ENCODE measurements at regions not wholly inside any gene's neighbourhood (a gene's known extent, or its start where the extent isn't known, plus 50 kb on each side); places are given as distances from the start of the nearest gene placed in this dataset.

- DNase-seq (no peak), ATAC-seq (no peak)
- H3K27ac Mint-ChIP-seq, result no peak overlapping the region
- H3K4me1 Mint-ChIP-seq, result no peaks in the 10 kb centered on the region
- H3K4me3 Mint-ChIP-seq, result no peak overlapping the region
- no peaks in the 10 kb centered on the region for H3K27me3 Mint-ChIP-seq
- no peaks in the 10 kb centered on the region for H3K9me3 Mint-ChIP-seq
- H3K36me3 Mint-ChIP-seq (ENCODE audit: low read depth), result no peaks in the 10 kb centered on the region
Measured at GRCh38 chr15:70171256-70171886, 73.7 kb upstream of the TLE3 start.

DNA sequence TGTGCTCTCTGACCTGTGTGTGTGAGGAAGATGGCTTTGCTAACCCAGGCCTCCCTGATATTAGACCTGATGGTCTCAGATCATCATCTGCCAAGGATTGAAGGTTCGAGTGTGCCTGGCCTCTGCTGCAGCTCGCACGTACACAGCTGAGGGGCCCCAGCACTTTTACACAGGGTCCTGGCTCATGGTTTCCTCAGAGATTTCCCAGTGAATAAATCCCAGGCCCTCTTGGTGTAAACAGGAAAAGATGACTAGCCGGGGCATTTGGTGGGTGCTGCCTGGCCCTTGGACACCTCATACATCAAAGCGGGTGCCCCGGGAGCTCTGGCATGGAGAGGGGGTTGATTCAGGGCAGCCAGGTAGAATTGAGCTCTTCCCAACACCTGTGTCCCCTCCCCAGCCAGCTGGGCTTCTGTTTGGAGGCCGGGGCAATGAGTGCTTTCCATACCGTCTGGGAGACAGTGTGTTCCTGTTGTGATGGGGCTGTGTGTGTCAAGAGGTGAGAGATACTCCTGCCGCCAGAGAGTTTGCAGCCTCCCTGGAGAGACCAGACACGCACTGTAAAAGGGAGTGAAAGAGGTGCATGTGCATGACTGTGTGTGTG is 72.5 kb upstream of the TLE3 start:
- H3K4me1 Mint-ChIP-seq, result no peaks in the 10 kb centered on the region
- no peaks in the 10 kb centered on the region for H3K36me3 Mint-ChIP-seq (ENCODE audit: low read depth)
- no peak overlapping the region for H3K4me3 Mint-ChIP-seq
- no peaks in the 10 kb centered on the region for H3K27me3 Mint-ChIP-seq
- DNase-seq (no peak), ATAC-seq (no peak)
- no peak overlapping the region for H3K27ac Mint-ChIP-seq
- no peaks in the 10 kb centered on the region for H3K9me3 Mint-ChIP-seq

GRCh38 chr15:70169147-70169546 is 71.4 kb upstream of the TLE3 start:
- Mint-ChIP-seq H3K36me3 (ENCODE audit: low read depth) (no peaks in the 10 kb centered on the region), H3K9me3 (no peaks in the 10 kb centered on the region), H3K27me3 (no peaks in the 10 kb centered on the region), H3K4me3 (no peak overlapping the region), H3K4me1 (no peaks in the 10 kb centered on the region), H3K27ac (no peak overlapping the region)
- DNase-seq, result no peak
- no peak for ATAC-seq

DNA sequence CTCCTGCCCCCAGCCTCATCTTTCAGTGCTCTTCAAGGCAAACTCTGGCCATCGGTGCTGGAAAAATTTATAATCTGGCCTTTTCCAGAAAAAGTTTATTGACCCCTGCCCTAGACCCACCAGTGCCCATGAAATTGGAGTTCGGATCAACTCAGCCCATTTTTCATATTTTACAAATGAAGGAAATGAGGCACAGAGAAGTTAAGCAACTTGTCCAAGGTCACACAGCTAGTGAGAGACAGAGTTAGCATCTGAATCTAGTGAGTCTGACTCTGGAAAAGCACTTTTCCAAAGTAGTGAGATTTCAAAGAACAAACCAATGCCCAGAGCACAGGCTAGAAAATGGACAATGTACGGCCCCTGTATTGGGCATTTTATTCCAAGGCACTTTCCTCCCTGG is 69.4 kb upstream of the TLE3 start:
- Mint-ChIP-seq H3K27ac (no peak overlapping the region), H3K27me3 (peaks cover 2% of the 10 kb centered on the region), H3K4me3 (no peak overlapping the region), H3K9me3 (no peaks in the 10 kb centered on the region), H3K36me3 (ENCODE audit: low read depth) (no peaks in the 10 kb centered on the region), H3K4me1 (no peaks in the 10 kb centered on the region)
- ATAC-seq (no peak), DNase-seq (no peak)

DNA sequence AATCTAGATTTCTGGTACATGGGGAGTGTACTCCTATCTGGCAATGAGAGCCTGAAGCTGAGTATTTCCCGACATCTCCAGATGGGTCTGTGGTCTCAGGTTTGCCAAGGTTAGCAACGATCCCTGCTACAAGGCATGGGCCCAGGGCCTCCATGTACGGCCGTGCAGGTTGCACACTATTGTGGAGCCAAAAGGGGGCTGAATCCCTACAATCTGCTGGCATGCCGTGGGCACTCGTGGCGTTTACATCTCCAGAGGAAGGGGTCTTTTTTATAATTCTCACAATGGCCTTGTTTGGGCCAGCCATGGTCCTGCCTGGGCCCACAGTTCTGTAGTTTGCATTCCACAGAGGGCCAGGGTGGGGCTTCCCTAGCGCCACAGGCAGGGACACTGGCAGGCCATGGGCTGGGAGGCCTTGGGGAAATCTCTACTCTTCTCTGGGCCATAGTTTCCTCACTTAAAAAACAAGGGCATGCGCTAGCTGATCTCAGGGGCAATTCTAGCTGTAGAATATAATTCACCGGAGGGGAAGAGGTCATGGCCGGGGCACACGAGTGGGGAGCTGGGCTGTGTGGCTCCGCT is 68.9 kb upstream of the TLE3 start:
- Mint-ChIP-seq H3K27ac (no peak overlapping the region), H3K4me3 (no peak overlapping the region), H3K4me1 (no peaks in the 10 kb centered on the region), H3K36me3 (ENCODE audit: low read depth) (no peaks in the 10 kb centered on the region), H3K27me3 (peaks cover 3% of the 10 kb centered on the region), H3K9me3 (no peaks in the 10 kb centered on the region)
- DNase-seq (no peak), ATAC-seq (no peak)

- DNase-seq, result no peak
- Mint-ChIP-seq H3K27me3 (peaks cover 3% of the 10 kb centered on the region), H3K27ac (no peak overlapping the region), H3K4me1 (no peaks in the 10 kb centered on the region), H3K4me3 (no peak overlapping the region), H3K36me3 (ENCODE audit: low read depth) (no peaks in the 10 kb centered on the region), H3K9me3 (no peaks in the 10 kb centered on the region)
- ATAC-seq, result peak; percentile 24
Measured at GRCh38 chr15:70165716-70166284, 68.1 kb upstream of the TLE3 start.

- peaks cover 3% of the 10 kb centered on the region for H3K27me3 Mint-ChIP-seq
- ATAC-seq, result no peak
- no peaks in the 10 kb centered on the region for H3K9me3 Mint-ChIP-seq
- no peak overlapping the region for H3K4me3 Mint-ChIP-seq
- DNase-seq, result no peak
- no peak overlapping the region for H3K27ac Mint-ChIP-seq
- no peaks in the 10 kb centered on the region for H3K4me1 Mint-ChIP-seq
- H3K36me3 Mint-ChIP-seq (ENCODE audit: low read depth), result no peaks in the 10 kb centered on the region
Measured at GRCh38 chr15:70164910-70165715, 67.4 kb upstream of the TLE3 start.

DNA sequence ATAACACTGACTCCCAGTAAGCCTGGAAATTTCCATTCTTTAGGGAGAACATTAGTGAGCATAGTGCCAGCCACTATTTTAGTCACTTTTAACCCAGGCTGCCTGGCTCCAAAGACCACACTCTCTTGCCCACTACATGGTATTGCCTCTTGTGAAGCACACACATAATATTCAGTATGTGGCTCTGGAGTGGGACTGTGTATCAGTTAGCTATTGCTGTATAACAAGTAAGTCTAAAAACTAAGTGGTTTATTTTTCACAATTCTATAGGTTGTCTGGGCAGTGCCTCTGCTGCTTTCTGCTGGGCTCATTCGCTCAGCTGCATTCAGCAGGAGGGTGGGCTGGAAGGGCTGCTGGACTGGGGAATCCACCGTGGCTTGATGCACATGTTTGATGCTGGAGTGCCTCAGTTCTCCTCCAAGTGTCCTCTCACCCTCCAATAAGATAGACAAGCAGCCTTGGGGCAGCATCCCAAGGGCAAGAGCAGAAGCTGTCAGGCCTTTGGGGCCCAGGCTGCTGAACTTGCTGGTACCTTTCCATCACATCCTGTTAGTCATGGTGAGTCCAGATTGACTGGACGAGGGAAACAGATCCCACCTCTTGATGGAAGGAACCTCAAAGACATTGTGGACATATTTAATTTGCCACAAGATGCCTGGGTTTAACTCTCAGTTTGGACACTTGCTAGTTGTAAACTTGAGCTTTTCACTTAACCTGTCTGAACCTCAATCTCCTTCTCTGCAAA is 66.6 kb upstream of the TLE3 start:
- H3K27me3 Mint-ChIP-seq, result peaks cover 6% of the 10 kb centered on the region
- DNase-seq (no peak), ATAC-seq (no peak)
- H3K4me1 Mint-ChIP-seq, result peaks cover 4% of the 10 kb centered on the region
- no peak overlapping the region for H3K4me3 Mint-ChIP-seq
- no peaks in the 10 kb centered on the region for H3K9me3 Mint-ChIP-seq
- H3K36me3 Mint-ChIP-seq (ENCODE audit: low read depth), result no peaks in the 10 kb centered on the region
- H3K27ac Mint-ChIP-seq, result no peak overlapping the region

DNA sequence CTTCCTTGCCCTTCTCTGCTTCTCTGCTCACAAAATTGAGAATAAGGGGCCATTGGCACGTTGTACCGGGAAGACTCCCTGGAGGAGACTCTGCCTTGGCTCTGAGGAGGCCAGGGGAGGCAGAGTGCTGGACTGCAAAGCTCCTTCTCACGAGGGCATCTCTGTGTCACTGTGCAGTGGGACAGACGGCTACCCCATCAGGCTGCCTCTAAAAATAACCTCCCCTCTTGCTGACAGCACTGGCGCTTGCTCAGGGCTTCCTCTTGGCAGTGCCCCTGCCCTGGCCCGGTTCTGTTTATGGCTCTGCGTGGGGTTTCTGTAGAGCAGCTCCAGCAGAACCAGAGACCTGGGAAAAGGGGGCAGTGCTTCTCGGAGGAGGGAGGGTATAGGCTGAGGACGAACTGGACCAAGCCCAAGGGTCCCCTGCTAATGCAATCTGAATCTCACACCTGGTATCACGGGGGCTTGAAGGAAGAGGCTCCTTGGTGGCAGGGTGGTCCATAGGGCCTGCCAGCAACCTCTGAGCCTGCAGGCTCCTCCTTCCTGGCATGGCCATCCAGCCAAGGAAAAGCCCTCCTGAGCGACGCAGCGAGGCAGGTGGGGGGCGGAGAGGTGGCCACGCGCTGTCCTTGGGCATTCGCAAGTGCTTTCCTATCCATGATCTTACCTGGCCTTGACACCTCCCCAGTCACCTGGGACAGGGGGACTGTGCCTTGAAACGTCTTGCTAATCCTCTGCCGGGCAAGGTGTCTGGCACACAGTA is 63.3 kb upstream of the TLE3 start:
- Mint-ChIP-seq H3K9me3 (no peaks in the 10 kb centered on the region), H3K36me3 (ENCODE audit: low read depth) (no peaks in the 10 kb centered on the region), H3K27me3 (peaks cover 9% of the 10 kb centered on the region), H3K4me1 (peaks cover 4% of the 10 kb centered on the region), H3K4me3 (no peak overlapping the region), H3K27ac (no peak overlapping the region)
- no peak for DNase-seq
- ATAC-seq, result no peak

- peaks cover 11% of the 10 kb centered on the region for H3K27me3 Mint-ChIP-seq
- H3K9me3 Mint-ChIP-seq, result no peaks in the 10 kb centered on the region
- no peaks in the 10 kb centered on the region for H3K36me3 Mint-ChIP-seq (ENCODE audit: low read depth)
- no peak overlapping the region for H3K27ac Mint-ChIP-seq
- ATAC-seq (peak; percentile 71), DNase-seq (no peak)
- H3K4me1 Mint-ChIP-seq, result peaks cover 4% of the 10 kb centered on the region
- no peak overlapping the region for H3K4me3 Mint-ChIP-seq
Measured at GRCh38 chr15:70160267-70160666, 62.5 kb upstream of the TLE3 start.

GRCh38 chr15:70159713-70160009 is 61.9 kb upstream of the TLE3 start:
- H3K9me3 Mint-ChIP-seq, result no peaks in the 10 kb centered on the region
- ATAC-seq (no peak), DNase-seq (no peak)
- no peak overlapping the region for H3K27ac Mint-ChIP-seq
- peaks cover 13% of the 10 kb centered on the region for H3K27me3 Mint-ChIP-seq
- peaks cover 4% of the 10 kb centered on the region for H3K4me1 Mint-ChIP-seq
- no peaks in the 10 kb centered on the region for H3K36me3 Mint-ChIP-seq (ENCODE audit: low read depth)
- no peak overlapping the region for H3K4me3 Mint-ChIP-seq

DNA sequence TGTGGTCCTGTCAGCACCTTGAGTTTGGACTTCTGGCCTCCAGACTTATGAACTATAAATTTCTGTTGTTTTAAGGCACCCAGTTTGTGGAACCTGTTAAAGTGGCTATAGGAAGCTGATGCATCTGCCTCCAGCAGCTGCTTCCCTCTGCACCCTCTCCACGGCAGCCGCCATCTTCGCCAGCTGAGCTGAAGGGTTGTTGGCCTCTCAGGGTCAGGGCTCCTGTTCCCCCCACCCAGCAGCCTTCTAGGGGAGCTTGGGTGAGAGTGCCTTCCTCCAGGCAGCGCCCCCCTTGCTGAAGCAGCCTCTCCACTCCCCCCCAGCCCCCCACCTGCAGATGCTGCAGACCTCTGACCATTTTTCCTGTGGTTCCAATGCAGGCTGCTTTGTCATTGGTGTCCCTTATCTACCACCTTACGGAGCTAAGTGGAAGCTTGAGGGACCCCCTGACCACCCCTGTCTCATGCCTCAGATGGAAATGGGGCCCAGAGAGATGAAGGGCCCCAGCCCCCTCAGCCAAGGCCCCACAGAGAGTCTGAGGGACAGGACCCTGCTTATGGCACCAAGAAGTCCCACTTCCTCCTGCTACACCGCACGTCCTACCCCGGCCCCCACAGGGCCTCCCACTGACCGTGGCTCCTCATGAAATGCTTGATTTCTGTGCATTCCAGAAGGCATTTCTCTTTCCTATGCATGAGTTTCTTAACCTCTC is 61.4 kb upstream of the TLE3 start:
- no peak for DNase-seq
- ATAC-seq, result no peak
- Mint-ChIP-seq H3K9me3 (no peaks in the 10 kb centered on the region), H3K36me3 (ENCODE audit: low read depth) (no peaks in the 10 kb centered on the region), H3K27ac (no peak overlapping the region), H3K4me3 (no peak overlapping the region), H3K4me1 (peaks cover 4% of the 10 kb centered on the region), H3K27me3 (peaks cover 13% of the 10 kb centered on the region)

- ATAC-seq (no peak), DNase-seq (no peak)
- H3K27me3 Mint-ChIP-seq, result peaks cover 13% of the 10 kb centered on the region
- H3K4me3 Mint-ChIP-seq, result no peak overlapping the region
- no peak overlapping the region for H3K27ac Mint-ChIP-seq
- no peaks in the 10 kb centered on the region for H3K36me3 Mint-ChIP-seq (ENCODE audit: low read depth)
- H3K9me3 Mint-ChIP-seq, result no peaks in the 10 kb centered on the region
- H3K4me1 Mint-ChIP-seq, result peaks cover 4% of the 10 kb centered on the region
Measured at GRCh38 chr15:70158309-70159000, 60.7 kb upstream of the TLE3 start.

All from activated naive CD8-positive, alpha-beta T cell treated with anti-CD3 and anti-CD28 coated beads, Interleukin-2, amount 50 U/mL, for 24 hours (primary cell).